Adipocyte (in vitro differentiated cells): ENCODE measurements at regions not wholly inside any gene's neighbourhood (a gene's known extent, or its start where the extent isn't known, plus 50 kb on each side); places are given as distances from the start of the nearest gene placed in this dataset.
"Not testable (repeated sequence)": the region's sequence is repeated elsewhere in the genome, so short reads cannot be mapped to it uniquely, and the experiment has no call there.

Experiments used
- DNase-seq: peaks from one replicate; pipeline ENCODE4 v3.0.0-alpha.2; 2015; ENCODE audit warnings: low read depth
- H3K27me3 ChIP-seq: replicated peaks from 2 replicates; pipeline ENCODE4 v1.7.0; 2013; ENCODE audit warnings: mild to moderate bottlenecking, low read length, moderate library complexity; ENCODE audit not compliant: control insufficient read depth, insufficient read depth
- H3K36me3 ChIP-seq: 2 replicates; pipeline ENCODE4 v1.7.0; 2013; ENCODE audit warnings: low read length, mild to moderate bottlenecking, moderate library complexity; ENCODE audit not compliant: control insufficient read depth, insufficient read depth, severe bottlenecking
- H3K4me1 ChIP-seq: 2 replicates; pipeline ENCODE4 v1.7.0; 2013; ENCODE audit warnings: mild to moderate bottlenecking, low read length, moderate library complexity; ENCODE audit not compliant: control insufficient read depth, insufficient read depth
- H3K4me3 ChIP-seq: 2 replicates; pipeline ENCODE4 v1.7.0; 2013; ENCODE audit warnings: mild to moderate bottlenecking, low read length, moderate library complexity
- H3K9ac ChIP-seq: 2 replicates; pipeline ENCODE4 v1.7.0; 2013; ENCODE audit warnings: mild to moderate bottlenecking, low read length, moderate library complexity
- H3K9me3 ChIP-seq: 2 replicates; pipeline ENCODE4 v1.7.0; 2013; ENCODE audit warnings: mild to moderate bottlenecking, low read length, moderate library complexity; ENCODE audit not compliant: control insufficient read depth

DNA sequence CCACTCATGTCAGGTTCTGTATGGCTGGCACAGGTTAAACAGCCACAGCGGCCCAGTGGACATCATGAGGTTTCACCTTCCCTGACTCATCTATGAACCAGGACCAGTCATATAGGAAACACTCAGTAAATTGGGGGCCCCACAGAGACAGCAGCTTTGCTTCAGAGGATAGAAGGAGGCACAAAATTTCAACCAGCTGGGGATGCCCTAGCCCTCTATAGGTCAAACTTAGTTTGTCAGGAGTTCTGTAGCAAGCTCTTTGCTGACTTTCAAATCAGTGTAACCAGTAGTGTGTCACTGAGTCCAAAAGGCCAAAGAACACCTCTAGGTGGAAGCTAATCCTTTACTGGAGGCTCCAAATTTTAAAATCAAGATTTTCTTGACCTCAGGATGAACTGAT is 4157.8 kb upstream of the TPTE start:
- not testable (repeated sequence) for DNase-seq, H3K36me3 ChIP-seq

GRCh38 chr21:6368824-6369223 is 4152.6 kb upstream of the TPTE start:
- peak; percentile 40 for DNase-seq
- not testable (repeated sequence) for H3K36me3 ChIP-seq, H3K4me1 ChIP-seq, H3K27me3 ChIP-seq, H3K9me3 ChIP-seq
- peak overlapping the region; percentile 75 for H3K4me3 ChIP-seq
- peak overlapping the region; percentile 72 for H3K9ac ChIP-seq

More for the DNA sequence above, 4157.8 kb upstream of the TPTE start:
- H3K27me3 ChIP-seq, H3K9me3 ChIP-seq, H3K9ac ChIP-seq, H3K4me3 ChIP-seq, H3K4me1 ChIP-seq: not testable (repeated sequence)

GRCh38 chr21:6373253-6373652 is 4148.1 kb upstream of the TPTE start:
- H3K4me3 ChIP-seq: peak overlapping the region; percentile 40
- not testable (repeated sequence) for H3K36me3 ChIP-seq, H3K4me1 ChIP-seq, H3K9me3 ChIP-seq, H3K9ac ChIP-seq, H3K27me3 ChIP-seq
- DNase-seq: peak; percentile 14

DNA sequence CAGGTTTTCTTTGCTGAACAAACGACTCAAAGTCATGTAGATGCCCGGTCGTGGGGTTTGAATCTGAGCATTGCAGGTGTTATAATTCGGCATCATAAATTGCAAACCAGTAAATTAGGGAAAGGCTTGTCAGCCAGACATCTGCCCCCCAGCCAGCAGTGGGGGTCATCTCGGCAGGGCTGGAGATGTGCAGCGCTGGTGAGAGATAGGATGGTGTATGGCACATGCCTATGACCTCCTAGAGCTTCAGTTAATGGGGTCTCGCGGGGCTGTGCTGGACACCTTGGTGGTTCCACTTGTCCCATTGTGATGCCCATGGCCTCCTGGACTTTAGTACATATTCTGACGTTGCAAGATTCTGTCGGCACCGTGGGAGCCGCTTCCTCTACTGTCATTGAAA is 4147.2 kb upstream of the TPTE start:
- H3K9me3 ChIP-seq, H3K27me3 ChIP-seq, H3K4me3 ChIP-seq, H3K9ac ChIP-seq, H3K4me1 ChIP-seq, H3K36me3 ChIP-seq: not testable (repeated sequence)
- DNase-seq: peak; percentile 0

DNA sequence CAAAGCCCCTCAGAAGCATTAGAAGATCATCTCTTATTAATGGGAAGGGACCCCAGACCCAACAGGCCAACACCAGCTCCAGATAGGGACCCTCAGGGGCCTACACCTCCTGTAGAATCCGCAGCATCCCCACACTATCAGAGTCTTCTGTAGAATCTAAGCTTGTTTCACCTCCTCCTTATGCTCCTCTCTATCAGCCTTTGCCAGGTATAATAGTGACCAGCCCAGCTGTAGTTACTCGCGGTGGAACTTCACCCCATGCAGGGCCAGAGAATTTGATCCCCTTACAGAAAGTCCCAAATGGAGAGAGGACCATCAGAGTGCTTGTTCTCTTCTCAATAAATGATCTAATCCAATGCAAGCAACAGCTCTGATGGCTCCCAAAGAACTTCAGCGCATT is 4146.5 kb upstream of the TPTE start:
- H3K4me3 ChIP-seq, H3K9me3 ChIP-seq, H3K36me3 ChIP-seq, H3K9ac ChIP-seq, H3K27me3 ChIP-seq, H3K4me1 ChIP-seq: not testable (repeated sequence)
- DNase-seq: peak; percentile 0

DNA sequence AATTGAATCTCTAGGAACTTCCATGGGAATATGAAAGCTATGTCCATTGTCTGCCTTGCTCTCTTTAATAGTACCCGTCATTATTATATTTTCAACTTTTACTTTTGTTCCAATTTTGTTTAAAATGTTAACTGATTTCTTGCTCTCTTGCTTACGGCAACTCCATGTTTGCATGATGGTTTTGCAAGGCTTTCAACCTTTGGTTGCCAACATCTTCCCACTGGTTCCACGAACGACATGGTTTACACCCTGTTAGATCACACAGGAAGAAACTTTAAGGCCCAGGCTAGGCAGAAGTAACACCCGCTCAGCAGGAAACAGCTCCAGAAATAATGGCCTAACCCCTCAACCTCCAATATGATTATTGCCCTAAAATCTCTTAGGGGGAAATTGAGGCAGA is 4145.6 kb upstream of the TPTE start:
- not testable (repeated sequence) for H3K4me1 ChIP-seq, H3K36me3 ChIP-seq, DNase-seq, H3K27me3 ChIP-seq, H3K9ac ChIP-seq, H3K9me3 ChIP-seq, H3K4me3 ChIP-seq

DNA sequence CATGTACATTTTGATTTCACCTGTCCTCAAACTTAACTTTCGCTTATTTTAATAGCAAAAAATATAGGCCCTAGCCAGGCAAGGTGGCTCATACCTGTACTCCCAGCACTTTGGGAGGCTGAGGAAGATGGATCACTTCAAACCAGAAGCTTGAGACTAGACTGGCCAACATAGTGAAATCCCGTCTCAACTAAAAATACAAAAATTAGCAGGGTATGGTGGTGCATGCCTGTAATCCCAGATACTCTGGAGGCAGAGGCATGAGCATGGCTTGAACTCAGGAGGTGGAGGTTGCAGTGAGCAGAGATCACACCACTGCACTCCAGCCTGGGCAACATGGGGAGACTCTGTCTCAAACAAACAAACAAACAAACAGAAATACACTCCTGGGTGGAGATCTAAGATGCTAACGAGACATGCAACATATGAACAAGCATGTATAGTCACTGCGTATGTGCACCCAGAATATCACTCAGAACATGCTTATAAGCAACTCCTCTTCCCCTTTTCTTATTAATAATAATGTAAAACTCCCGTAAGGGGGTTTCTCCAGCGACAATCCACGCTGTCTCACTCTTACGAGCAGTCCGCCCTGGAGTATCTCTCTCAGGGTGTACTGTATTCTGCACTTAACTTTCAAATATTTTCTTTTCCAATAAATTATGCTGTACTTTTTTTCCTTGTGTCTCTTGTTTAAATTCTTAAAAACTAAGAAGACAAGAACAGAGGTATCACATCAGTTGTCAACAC is 4144.9 kb upstream of the TPTE start:
- H3K4me1 ChIP-seq, H3K4me3 ChIP-seq, H3K9ac ChIP-seq, H3K36me3 ChIP-seq, H3K27me3 ChIP-seq, DNase-seq, H3K9me3 ChIP-seq: not testable (repeated sequence)
